22Rv1 (cell line): ENCODE measurements at regions not wholly inside any gene's neighbourhood (a gene's known extent, or its start where the extent isn't known, plus 50 kb on each side); places are given as distances from the start of the nearest gene placed in this dataset.

Experiments
- ZFX ChIP-seq: fragments of 450-650 bp; IDR thresholded peaks from 2 replicates; pipeline ENCODE4 v1.6.1; 2017; ENCODE audit warnings: antibody characterized with exemption, borderline replicate concordance
- TF ChIP-seq, protein P1 (sequence below): fragments of 450-650 bp; IDR thresholded peaks from 2 replicates; pipeline ENCODE4 v1.5.1; 2017; ENCODE audit warnings: mild to moderate bottlenecking

- TF ChIP-seq, protein P1, sequence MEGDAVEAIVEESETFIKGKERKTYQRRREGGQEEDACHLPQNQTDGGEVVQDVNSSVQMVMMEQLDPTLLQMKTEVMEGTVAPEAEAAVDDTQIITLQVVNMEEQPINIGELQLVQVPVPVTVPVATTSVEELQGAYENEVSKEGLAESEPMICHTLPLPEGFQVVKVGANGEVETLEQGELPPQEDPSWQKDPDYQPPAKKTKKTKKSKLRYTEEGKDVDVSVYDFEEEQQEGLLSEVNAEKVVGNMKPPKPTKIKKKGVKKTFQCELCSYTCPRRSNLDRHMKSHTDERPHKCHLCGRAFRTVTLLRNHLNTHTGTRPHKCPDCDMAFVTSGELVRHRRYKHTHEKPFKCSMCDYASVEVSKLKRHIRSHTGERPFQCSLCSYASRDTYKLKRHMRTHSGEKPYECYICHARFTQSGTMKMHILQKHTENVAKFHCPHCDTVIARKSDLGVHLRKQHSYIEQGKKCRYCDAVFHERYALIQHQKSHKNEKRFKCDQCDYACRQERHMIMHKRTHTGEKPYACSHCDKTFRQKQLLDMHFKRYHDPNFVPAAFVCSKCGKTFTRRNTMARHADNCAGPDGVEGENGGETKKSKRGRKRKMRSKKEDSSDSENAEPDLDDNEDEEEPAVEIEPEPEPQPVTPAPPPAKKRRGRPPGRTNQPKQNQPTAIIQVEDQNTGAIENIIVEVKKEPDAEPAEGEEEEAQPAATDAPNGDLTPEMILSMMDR = peak; percentile 50
- TF ChIP-seq ZFX = no peak
Observed at GRCh38 chr17:53191878-53192277, 630.8 kb upstream of the KIF2B start.
